Tibial artery (tissue), 4 donors: ENCODE measurements at regions not wholly inside any gene's neighbourhood (a gene's known extent, or its start where the extent isn't known, plus 50 kb on each side); places are given as distances from the start of the nearest gene placed in this dataset.
"Not testable (repeated sequence)": the region's sequence is repeated elsewhere in the genome, so short reads cannot be mapped to it uniquely, and the experiment has no call there.

Experiments used
- DNase-seq, 2 donors: peaks; one replicate each; pipeline ENCODE4 v3.0.0-alpha.2; 2019
- H3K27ac ChIP-seq, 2 donors: fragments of 200-600 bp; sonication (generic) in 1 of 2; 1 replicate in 1 of 2; 2 replicates in 1 of 2; pipeline ENCODE4 v1.5.1; 2018 to 2019; ENCODE audit warnings: mild to moderate bottlenecking in 1 of 2
- H3K27me3 ChIP-seq, 2 donors: fragments of 200-600 bp; sonication (generic) in 1 of 2; one replicate each; pipeline versions ENCODE4 v1.5.1 to v1.6.0; 2016 to 2019
- H3K36me3 ChIP-seq, 3 donors: fragments of 200-600 bp; sonication (generic) in 2 of 3; one replicate each; pipeline ENCODE4 v1.5.1; 2016 to 2019; ENCODE audit warnings: mild to moderate bottlenecking in 2 of 3
- H3K4me1 ChIP-seq, 4 donors: fragments of 200-600 bp; sonication (generic) in 2 of 4; 1 replicate in 3 of 4; 2 replicates in 1 of 4; pipeline ENCODE4 v1.5.1; 2016 to 2019
- H3K4me3 ChIP-seq, 2 donors: fragments of 200-600 bp; sonication (generic) in 1 of 2; 1 replicate in 1 of 2; 2 replicates in 1 of 2; pipeline ENCODE4 v1.5.1; 2018 to 2019; ENCODE audit warnings: mild to moderate bottlenecking in 2 of 2
- H3K9me3 ChIP-seq, 3 donors: fragments of 200-600 bp; sonication (generic) in 1 of 3; one replicate each; pipeline ENCODE4 v1.5.1; 2016 to 2019
- CTCF ChIP-seq, 2 experiments: fragments of 200-600 bp in 1 of 2; fragments of 450-650 bp in 1 of 2; IDR thresholded peaks; one replicate each; pipeline ENCODE4 v1.5.1; 2017 to 2019; ENCODE audit warnings: antibody characterized with exemption in 2 of 2, mild to moderate bottlenecking in 1 of 2, moderate library complexity in 1 of 2
- intact Hi-C: fragments of 100-400 bp; cut with DNase I; formaldehyde crosslinking; loops from one replicate; pipeline ENCODE4 v1.15.0; 2023; ENCODE audit warnings: low total_unique reads

DNA sequence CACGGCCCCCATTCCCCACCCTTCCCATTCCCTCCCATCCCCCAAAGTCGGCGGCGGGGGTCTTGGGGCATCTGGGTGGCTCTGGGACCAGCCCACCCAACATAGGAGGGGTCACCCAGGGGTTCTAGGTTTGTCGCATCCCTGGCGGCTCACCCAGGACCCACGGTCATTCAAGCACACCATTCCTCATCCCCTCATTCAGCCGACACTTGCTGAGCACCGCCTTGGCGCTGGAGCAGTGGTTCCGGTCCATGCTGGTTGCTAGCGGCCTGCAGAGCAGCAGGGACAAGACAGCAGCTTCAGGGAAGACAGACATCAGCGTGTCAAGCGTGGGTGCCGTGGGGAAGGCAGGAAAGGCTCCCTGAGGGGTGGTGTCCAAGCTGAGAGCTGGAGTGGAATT, 50.5 kb upstream of the OTOS start:
- Histone ChIP-seq H3K36me3 (no peaks in the 10 kb centered on the region), H3K27ac (no peak overlapping the region), H3K4me3 (no peak overlapping the region), H3K9me3 (no peaks in the 10 kb centered on the region), H3K4me1 (no peaks in the 10 kb centered on the region), H3K27me3 (peaks cover 0 to 34% of the 10 kb centered on the region in 2 donors)
- peak in 1 of 2 donors; percentile 35 for DNase-seq
- intact Hi-C loops = no loop called here
- TF ChIP-seq CTCF (IDR thresholded peaks at IDR 0.05) = no peak

DNA sequence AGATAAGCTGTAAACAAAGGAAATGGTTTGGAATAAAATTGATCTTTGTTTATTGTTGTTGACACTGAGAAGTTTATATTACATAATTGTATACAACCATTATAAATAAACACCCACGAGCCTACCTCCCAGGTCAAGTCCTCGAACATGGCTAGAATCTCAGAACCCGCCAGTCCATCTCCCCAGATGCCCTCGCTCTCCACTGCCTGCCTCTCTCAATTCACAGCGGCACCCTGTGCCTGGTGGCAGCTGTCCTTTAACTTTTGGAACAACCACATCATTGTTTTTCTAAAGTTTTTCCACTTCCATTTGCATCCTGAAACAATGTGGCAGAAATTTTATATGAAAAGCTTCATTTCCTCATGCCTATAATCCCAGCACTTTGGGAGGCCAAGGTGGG, 52.2 kb upstream of the OTOS start:
- peak in 1 of 2 donors; percentile 25 for DNase-seq
- no peak for TF ChIP-seq CTCF (IDR thresholded peaks at IDR 0.05)
- intact Hi-C loops = no loop called here

DNA sequence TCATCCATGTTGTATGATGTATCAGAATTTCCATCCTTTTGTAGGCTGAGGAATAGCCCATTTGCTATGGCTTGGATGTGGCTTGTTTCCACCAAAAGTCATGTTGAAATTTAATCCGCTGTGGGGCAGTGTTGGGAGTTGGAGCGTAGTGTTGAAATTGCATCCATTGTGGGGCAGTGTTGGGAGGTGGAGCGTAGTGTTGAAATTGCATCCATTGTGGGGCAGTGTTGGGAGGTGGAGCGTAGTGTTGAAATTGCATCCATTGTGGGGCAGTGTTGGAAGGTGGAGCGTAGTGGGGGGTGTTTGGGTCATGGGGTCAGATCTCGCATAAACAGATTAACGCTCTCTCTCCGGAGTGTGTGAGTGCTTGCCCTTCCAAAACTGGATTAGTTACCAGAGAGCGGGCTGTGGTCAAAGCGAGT, 53.9 kb upstream of the OTOS start:
- intact Hi-C loops, H3K4me1 ChIP-seq, H3K9me3 ChIP-seq, H3K36me3 ChIP-seq, H3K4me3 ChIP-seq, H3K27ac ChIP-seq: not testable (repeated sequence)
- DNase-seq = peak in 1 of 2 donors; percentile 16
- peaks cover 0 to 55% of the 10 kb centered on the region in 2 donors for H3K27me3 ChIP-seq

More for the DNA sequence above, 52.2 kb upstream of the OTOS start:
- Histone ChIP-seq H3K27ac (no peak overlapping the region), H3K27me3 (peaks cover 0 to 48% of the 10 kb centered on the region in 2 donors), H3K4me1 (no peaks in the 10 kb centered on the region), H3K9me3 (no peaks in the 10 kb centered on the region), H3K36me3 (no peaks in the 10 kb centered on the region), H3K4me3 (no peak overlapping the region)

DNA sequence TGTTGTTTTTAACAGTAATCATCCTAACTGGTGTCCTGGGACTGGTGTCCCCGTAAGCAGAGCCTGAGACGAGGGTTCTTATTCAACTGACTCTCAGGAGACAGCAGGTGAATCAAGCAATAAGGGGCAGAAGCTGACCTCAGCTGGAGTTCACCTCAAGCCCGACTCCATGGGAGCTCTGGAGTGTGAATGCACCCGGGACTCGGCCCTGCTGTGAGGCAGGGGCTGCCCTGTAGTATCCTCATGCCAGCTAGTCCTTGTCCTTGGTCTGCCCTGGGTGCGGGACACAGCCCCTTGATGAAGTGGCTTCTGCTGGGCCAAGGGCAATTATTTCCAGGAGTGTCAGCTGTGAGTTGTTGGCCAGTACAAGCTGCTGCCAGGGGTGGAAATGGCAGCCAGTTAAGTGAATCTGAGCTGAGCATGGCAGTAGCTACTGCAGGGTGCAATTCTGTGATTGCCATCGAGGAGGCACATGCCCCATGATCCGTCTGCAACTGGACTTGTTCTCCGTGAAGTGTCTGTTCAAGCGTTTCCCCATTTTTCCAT, 54.9 kb upstream of the OTOS start:
- TF ChIP-seq CTCF (IDR thresholded peaks at IDR 0.05) = no peak
- Histone ChIP-seq H3K9me3 (no peaks in the 10 kb centered on the region), H3K36me3 (no peaks in the 10 kb centered on the region), H3K4me1 (no peaks in the 10 kb centered on the region), H3K27me3 (peaks cover 0 to 60% of the 10 kb centered on the region in 2 donors), H3K27ac (no peak overlapping the region), H3K4me3 (no peak overlapping the region)
- peak in 1 of 2 donors; percentile 44 for DNase-seq
- intact Hi-C loops = no loop called here

DNA sequence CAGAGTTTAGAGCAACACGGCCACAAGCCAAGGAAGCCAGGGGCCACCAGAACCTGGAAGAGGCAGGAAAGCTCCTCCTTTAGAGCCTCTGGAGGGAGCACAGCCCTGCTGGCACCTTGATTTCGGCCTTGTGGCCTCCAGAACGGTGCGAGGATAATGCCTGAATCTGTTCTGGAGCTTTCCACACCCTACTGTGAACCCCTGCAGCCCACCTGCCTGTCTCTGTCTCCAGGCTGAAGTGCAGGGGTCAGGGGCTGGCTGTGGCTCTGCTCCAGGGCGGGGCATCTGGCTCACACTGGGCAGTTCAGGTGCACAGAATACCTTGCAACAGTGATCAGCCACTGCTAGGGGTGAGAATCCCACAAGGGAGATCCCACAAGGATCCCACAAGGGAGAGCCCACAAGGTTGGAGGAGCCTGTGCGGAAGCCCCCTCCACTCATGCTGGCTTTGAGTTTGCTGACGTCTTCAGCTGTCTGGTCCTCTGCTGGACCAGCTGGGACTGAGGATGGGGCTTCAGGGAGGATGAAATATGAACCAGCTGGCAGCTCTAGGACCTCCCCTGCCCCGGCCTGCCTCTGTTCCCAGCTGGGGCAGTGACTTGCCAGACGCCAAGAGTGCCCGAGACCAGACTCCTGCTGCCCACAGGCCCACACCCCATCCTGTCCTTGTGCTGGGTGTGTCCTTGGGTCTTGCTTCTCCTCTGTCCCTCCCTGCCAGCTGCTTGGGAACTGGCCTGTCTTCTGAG, 56.4 kb upstream of the OTOS start:
- H3K4me1 ChIP-seq = no peaks in the 10 kb centered on the region
- H3K27ac ChIP-seq = no peak overlapping the region
- TF ChIP-seq CTCF (IDR thresholded peaks at IDR 0.05) = no peak
- H3K4me3 ChIP-seq = no peak overlapping the region
- H3K9me3 ChIP-seq = no peaks in the 10 kb centered on the region
- intact Hi-C loops = no loop called here
- peaks cover 0 to 60% of the 10 kb centered on the region in 2 donors for H3K27me3 ChIP-seq
- H3K36me3 ChIP-seq = no peaks in the 10 kb centered on the region
- DNase-seq = peak; percentile 8 to 51

DNA sequence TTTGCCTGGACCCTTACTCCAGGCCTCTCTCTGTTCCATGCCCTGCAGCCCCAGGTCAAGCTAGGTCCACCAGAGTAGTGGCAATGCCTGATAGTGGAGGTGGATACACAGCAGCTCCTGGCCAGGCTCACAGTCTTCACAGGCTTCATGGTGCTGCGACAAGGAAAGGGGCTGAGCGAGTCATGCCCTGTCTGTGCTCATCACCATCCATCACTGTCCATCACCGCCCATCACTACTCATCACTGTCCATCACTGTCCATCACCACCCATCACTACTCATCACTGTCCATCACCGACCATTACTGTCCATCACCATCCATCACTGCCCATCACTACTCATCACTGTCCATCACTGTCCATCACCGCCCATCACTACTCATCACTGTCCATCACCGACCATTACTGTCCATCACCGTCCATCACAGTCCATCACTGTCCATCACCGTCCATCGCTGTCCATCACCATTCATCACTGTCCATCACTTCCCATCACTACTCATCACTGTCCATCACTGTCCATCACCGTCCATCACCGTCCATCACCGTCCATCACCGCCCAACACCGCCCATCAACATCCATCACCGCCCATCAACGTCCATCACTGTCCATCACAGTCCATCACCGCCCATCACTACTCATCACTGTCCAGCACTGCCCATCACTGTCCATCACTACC, 57.1 kb upstream of the OTOS start:
- H3K4me3 ChIP-seq = no peak overlapping the region
- H3K36me3 ChIP-seq = no peaks in the 10 kb centered on the region
- peak; percentile 12 to 29 for DNase-seq
- H3K27ac ChIP-seq = no peak overlapping the region
- intact Hi-C loops = no loop called here
- TF ChIP-seq CTCF (IDR thresholded peaks at IDR 0.05) = no peak
- H3K9me3 ChIP-seq = no peaks in the 10 kb centered on the region
- H3K4me1 ChIP-seq = no peaks in the 10 kb centered on the region
- peaks cover 0 to 56% of the 10 kb centered on the region in 2 donors for H3K27me3 ChIP-seq
